KOPT-K1 (cell line): ENCODE measurements at regions not wholly inside any gene's neighbourhood (a gene's known extent, or its start where the extent isn't known, plus 50 kb on each side); places are given as distances from the start of the nearest gene placed in this dataset.
A peak's percentile ranks its signal among the peaks of the same experiment; 100 is the strongest.

Experiments used
- H3K27ac ChIP-seq: fragments of 200-600 bp; sonication (generic); 2 replicates; pipeline ENCODE4 v1.5.1; 2016; ENCODE audit warnings: antibody characterized with exemption, mild to moderate bottlenecking, low read depth, low read length; ENCODE audit not compliant: poor library complexity, severe bottlenecking
- H3K36me3 ChIP-seq: fragments of 200-600 bp; sonication (generic); 2 replicates; pipeline ENCODE4 v1.5.1; 2017; ENCODE audit warnings: antibody characterized with exemption, mild to moderate bottlenecking, low read length, moderate library complexity; ENCODE audit not compliant: insufficient read depth
- H3K9me3 ChIP-seq: fragments of 200-600 bp; sonication (generic); 2 replicates; pipeline ENCODE4 v1.5.1; 2017; ENCODE audit warnings: antibody characterized with exemption, low read length, mild to moderate bottlenecking; ENCODE audit not compliant: insufficient read depth, poor library complexity, severe bottlenecking

- no peak overlapping the region for H3K27ac ChIP-seq
- H3K36me3 ChIP-seq: no peaks in the 10 kb centered on the region
- H3K9me3 ChIP-seq: no peaks in the 10 kb centered on the region
Observed at GRCh38 chr5:110050640-110051345, 361.1 kb downstream of the MAN2A1 start.

- Histone ChIP-seq H3K27ac (peak overlapping the region; percentile 26), H3K36me3 (no peaks in the 10 kb centered on the region)
Observed at GRCh38 chr5:110053205-110053604, 363.5 kb downstream of the MAN2A1 start.

GRCh38 chr5:110053824-110054223, 364.1 kb downstream of the MAN2A1 start:
- Histone ChIP-seq H3K27ac (peak overlapping the region; percentile 26), H3K36me3 (no peaks in the 10 kb centered on the region), H3K9me3 (no peaks in the 10 kb centered on the region)

More at GRCh38 chr5:110053205-110053604, 363.5 kb downstream of the MAN2A1 start:
- H3K9me3 ChIP-seq: no peaks in the 10 kb centered on the region

- H3K36me3 ChIP-seq: no peaks in the 10 kb centered on the region
- H3K27ac ChIP-seq: peak overlapping the region; percentile 26
- H3K9me3 ChIP-seq: no peaks in the 10 kb centered on the region
Observed at GRCh38 chr5:110054240-110054639, 364.5 kb downstream of the MAN2A1 start.

DNA sequence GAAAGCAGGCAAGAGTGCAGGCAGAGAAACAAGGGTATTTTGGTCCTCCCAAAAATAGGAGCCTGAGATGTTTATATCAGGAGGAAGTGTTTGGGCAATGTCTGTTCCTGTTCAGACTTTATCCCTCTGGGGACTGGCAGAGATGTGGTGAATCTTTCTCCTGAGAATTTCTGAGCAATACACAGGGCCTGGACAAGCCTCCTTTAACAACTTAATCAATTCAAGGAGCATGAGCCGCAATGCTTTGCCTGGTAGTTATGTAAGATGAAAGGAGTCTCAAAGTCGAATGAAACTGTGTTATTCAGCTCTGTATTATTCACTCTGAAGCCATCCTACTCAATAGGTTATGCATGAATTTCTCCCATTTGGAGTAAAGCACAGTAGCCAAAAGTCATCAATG, 365.6 kb downstream of the MAN2A1 start:
- Histone ChIP-seq H3K9me3 (no peaks in the 10 kb centered on the region), H3K36me3 (no peaks in the 10 kb centered on the region), H3K27ac (peak overlapping the region; percentile 26)

DNA sequence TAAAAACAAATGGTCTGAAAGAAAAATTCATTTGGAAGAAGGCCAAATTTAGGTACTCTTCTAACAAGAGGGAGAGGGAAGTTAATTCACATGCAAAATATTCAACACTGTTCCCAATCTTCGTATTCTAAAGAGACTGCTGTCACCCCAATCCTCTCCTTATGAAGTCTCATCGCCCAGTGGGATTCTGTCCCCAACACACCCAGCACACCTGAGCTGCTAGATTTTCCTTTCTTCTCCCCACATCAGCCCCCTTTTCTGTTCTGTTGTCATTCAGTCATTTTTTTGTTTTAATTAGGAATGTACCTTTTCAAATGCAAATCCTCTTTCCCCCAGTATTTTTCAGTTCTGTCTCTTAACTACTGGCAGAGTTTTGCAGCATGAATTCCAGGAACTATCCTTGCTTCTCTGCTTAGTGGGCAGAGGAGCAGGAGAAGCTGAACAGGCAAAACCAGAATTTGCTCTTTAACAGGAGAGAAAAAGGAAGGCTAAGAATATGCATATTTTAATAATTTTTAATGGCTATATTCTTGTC, 366.9 kb downstream of the MAN2A1 start:
- Histone ChIP-seq H3K36me3 (no peaks in the 10 kb centered on the region), H3K9me3 (no peaks in the 10 kb centered on the region), H3K27ac (no peak overlapping the region)

- Histone ChIP-seq H3K9me3 (no peaks in the 10 kb centered on the region), H3K36me3 (no peaks in the 10 kb centered on the region), H3K27ac (no peak overlapping the region)
Observed at GRCh38 chr5:110058175-110058574, 368.4 kb downstream of the MAN2A1 start.

GRCh38 chr5:110062246-110062645, 372.5 kb downstream of the MAN2A1 start:
- Histone ChIP-seq H3K27ac (no peak overlapping the region), H3K36me3 (no peaks in the 10 kb centered on the region)

DNA sequence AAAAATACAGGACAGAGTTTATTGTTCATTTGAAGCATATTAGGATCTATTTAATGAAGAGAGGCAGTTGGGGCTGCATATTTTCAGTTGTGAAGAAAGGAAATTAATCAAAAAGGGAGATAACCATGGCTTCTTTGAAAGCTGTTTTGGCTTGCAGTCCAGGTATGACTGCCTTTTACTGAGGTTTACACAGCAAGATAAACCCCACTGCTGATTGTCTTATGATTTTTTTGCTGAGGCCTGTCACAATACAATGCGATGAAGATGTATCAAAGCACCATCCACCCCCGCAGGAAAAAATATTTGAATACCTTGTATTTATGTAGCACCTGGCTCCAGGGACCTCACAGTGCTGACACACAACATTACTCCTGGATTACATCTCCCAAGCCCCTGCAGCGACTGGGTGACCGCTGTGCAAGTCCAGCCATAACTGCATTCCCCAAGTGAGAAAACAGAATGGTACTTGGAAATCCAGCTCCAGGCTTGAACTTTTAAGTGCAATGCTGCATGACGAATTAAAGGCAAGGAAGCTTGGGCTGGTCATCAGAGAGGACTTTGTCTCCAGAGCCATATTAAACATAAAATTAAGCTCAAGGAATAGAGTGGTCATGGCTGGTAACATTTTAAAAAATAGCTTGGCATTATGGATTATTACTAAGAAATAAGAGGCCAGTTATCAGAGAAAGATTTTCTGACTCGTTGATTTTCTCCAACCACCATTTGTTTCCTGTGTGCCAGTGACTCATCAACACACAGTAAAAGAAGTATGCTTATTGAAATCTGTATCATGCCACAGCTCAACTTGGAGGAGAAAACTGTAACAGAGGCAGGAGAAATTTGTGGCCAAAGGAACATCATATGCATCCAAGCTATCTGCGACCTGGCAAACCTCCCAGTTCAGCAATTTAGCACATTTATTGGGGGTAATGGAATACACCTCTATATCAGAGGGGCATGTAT, 374.2 kb downstream of the MAN2A1 start:
- H3K27ac ChIP-seq: peak overlapping the region; percentile 54
- H3K9me3 ChIP-seq: peaks cover 11% of the 10 kb centered on the region
- H3K36me3 ChIP-seq: no peaks in the 10 kb centered on the region

More at GRCh38 chr5:110062246-110062645, 372.5 kb downstream of the MAN2A1 start:
- no peaks in the 10 kb centered on the region for H3K9me3 ChIP-seq

GRCh38 chr5:110064603-110065268, 375.0 kb downstream of the MAN2A1 start:
- Histone ChIP-seq H3K9me3 (peaks cover 19% of the 10 kb centered on the region), H3K27ac (peak overlapping the region; percentile 54), H3K36me3 (no peaks in the 10 kb centered on the region)

- H3K36me3 ChIP-seq: no peaks in the 10 kb centered on the region
- H3K27ac ChIP-seq: no peak overlapping the region
- peaks cover 56% of the 10 kb centered on the region for H3K9me3 ChIP-seq
Observed at GRCh38 chr5:110070836-110071235, 381.1 kb downstream of the MAN2A1 start.

DNA sequence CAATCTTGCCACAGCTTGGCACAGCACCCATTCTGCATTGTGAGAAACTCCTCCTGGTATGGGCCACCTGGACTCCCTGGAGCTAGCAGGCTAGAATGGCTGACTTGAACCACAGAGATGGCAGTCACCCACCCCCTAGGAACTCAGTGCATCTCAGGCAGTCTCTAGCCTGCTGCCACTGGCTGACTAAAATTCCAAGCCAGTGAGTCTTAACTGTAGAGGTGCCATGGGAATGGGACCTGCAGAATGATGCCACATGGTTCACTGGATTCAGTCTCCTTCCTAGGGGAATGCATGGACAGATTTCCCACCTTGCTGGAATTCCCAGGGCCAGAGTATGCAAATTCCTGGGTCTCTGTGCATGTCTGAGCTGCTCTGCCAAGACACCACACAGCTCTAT, 382.9 kb downstream of the MAN2A1 start:
- H3K9me3 ChIP-seq: peaks cover 56% of the 10 kb centered on the region
- H3K36me3 ChIP-seq: no peaks in the 10 kb centered on the region
- H3K27ac ChIP-seq: no peak overlapping the region

DNA sequence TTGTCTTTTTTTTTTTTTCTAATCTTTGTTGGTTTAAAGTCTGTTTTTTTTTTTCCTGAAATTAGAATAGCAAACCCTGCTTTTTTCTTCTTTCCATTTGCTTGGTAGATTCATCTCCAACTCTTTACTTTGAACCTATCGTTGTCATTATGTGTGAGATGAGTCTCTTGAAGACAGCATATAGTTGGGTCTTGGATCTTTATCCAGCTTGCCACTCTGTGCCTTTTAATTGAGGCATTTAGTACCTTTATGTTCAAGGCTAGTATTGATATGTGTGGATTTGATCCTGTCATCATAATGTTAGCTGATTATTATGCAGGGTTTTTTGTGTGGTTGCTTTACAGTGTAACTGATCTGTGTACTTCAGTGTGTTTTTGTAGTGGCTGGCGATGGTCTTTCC, 383.8 kb downstream of the MAN2A1 start:
- no peaks in the 10 kb centered on the region for H3K36me3 ChIP-seq
- no peak overlapping the region for H3K27ac ChIP-seq
- peaks cover 49% of the 10 kb centered on the region for H3K9me3 ChIP-seq

- H3K27ac ChIP-seq: no peak overlapping the region
- peaks cover 30% of the 10 kb centered on the region for H3K9me3 ChIP-seq
- no peaks in the 10 kb centered on the region for H3K36me3 ChIP-seq
Observed at GRCh38 chr5:110075656-110076055, 385.9 kb downstream of the MAN2A1 start.

- H3K27ac ChIP-seq: no peak overlapping the region
- peaks cover 25% of the 10 kb centered on the region for H3K9me3 ChIP-seq
- no peaks in the 10 kb centered on the region for H3K36me3 ChIP-seq
Observed at GRCh38 chr5:110077147-110077546, 387.4 kb downstream of the MAN2A1 start.
